GM21737 (cell line): ENCODE measurements at regions not wholly inside any gene's neighbourhood (a gene's known extent, or its start where the extent isn't known, plus 50 kb on each side); places are given as distances from the start of the nearest gene placed in this dataset.

Experiments used
- ATAC-seq: cut with Tn5 transposase; IDR thresholded peaks from one replicate; pipeline ENCODE4 v1.9.1; 2021; ENCODE audit warnings: mild to moderate bottlenecking, moderate library complexity; ENCODE audit not compliant: unreplicated experiment

DNA sequence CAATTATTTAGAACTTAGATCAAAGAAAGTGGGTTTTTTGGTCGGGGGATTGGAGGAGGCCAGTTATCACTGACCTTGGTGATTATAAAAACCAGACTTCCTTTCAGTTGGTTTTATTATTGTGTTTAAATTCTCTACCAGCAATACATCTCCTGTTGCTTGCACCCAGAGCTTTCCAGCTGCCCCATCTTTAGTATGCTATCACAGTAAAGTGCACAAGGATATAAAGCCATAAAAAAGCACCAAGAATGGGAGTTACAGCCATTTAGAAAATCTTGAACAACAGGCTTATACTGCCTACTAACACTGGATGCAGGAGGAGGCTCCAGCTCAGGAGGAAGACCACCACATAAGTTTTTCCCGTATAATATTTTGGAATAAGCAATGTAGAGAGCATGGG is 148.7 kb upstream of the OSR1 start:
- ATAC-seq = no peak

DNA sequence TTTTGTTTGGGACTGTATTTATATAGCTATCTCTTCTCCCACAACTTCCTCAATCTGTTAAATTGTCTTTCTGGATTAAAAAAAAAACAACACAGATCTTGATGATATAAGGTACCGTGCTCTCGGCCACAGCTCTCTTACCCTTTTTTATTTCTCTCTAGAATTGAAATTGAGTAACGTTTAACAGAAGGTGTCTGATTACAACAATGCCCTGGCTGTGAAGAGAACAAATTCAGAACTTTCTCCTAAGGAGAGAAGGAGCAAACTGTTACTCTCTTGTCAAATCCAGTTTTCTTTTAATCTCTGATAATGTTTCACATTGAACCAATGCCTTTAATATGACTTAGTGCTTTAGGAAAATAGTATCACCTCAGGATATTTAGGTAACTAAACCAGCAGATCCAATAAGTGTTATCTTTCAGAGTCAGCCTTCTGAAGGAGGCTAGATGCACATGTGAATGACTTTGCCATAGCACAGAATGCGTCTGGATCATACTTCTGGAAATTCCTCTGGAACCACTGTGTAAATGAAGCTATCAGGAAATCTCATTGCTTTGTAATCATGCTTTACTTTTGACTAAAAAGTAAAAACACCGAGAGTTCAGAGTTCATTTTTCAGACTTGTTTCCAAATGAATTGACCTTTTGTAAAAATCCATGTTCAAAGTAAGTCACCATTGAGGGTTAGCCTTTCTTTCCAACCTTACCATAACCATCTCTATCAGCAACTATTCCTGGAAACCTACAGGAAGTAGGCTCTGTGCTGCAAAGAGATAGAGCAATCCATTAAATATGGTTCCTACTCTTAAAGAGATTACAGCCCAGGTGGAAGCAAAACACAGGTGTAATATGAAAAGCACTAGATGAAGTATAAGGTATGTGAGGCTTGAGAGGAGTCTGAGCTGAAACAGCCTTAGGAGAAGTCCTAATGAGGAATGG is 147.0 kb upstream of the OSR1 start:
- no peak for ATAC-seq

DNA sequence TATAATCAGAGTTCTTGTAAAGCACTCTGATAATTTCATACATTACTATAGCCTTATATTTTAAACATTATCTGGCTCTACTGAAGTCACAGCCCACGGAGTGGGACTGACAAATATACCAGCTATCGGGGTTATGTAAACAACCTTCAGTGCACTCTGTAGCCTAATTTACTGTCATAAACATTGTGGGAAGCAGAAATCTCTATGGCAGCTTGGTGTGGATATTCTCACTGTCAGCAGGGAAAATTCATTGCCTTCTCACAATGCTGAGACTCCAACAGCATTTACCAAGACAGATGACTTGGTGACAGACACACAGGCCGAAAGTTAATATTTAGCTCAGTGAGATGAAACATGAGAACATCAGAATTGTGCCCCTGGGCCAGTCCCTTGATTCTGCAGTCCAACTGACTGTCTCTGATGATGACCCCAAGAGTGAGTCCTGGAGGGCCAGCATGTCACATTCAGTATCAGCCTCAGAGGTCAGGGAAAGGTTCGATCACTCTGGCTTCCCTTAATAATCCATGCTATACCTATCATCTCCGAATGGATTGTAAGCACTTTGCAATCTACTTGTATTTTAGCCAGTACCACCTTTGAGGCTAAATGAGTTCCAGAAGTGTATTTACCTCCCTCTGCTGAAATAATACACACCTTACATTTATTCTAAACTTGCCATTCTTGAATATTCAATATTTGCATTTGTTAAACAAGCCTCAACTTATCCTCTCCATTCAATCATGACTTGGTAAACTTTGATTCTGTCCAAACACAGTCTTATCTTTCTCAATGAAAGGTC is 146.2 kb upstream of the OSR1 start:
- ATAC-seq = no peak

DNA sequence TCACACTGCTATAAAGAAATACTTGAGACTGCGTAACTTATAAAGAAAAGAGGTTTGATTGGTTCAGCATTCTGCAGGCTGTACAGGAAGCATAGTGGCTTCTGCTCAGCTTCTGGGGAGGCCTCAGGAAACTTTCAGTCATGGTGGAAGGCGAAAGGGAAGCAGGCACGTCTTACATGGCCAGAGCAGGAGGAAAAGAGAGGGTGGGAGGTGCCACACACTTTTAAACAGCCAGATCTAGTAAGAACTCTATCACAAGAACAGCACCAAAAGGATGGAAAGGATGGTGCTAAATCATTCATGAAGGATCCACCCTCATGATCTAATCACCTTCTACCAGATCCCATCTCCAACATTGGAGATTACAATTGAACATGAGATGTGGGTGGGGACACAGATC is 145.5 kb upstream of the OSR1 start:
- no peak for ATAC-seq

DNA sequence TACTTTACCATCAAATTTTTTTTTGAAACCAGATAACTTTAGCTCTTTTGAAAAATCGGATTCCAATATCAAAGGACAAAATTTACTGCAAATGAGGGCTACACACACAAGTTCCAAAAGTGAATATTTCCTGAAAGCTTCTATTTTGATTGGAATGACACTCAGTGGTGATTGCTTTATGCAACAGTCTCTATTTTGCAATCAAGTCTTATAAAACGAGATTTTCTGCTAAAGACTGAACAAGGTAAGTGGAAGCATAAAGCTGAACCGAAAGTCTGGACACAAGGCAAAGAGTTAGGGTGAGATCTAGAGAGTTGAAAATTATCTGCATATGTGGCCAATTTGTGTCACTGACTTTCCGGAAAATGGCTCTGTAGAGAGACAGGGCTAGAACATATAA is 145.0 kb upstream of the OSR1 start:
- no peak for ATAC-seq

DNA sequence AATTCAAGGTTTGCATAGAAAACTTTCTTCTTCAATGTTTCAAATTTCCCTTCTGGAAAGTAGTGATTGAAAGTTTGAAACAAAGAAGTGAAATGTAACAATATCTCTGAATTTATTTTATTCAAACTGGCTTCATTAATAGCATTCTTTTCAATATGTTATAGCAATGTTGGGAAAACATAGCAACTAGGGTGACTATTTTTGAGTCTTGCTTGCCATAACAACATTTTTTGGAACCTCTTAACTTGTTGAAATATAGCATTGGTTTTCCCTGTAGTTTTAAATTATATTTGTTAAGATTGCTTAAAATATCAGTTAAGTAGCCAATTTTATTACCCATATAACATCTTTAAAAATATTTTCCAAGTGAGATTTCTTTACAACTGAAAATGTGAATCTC is 141.7 kb upstream of the OSR1 start:
- no peak for ATAC-seq

DNA sequence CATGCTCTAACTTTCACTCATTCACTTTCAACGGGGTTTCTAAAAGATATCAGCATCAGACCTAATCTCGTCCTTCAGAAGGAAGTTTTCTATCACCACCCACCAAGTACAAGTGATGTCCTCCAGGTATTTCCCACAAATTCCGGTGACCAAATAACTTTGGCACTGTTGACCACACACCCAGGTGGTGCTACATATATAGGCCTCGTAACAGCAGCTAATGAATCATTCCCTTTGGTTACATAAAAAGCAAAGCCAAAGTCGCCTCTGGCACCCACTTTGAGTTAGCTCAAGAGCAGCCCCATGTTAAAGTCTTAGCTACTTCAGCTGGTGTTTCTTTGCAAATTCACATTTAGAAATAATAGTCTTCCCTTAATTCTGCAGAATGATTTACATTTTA is 138.2 kb upstream of the OSR1 start:
- ATAC-seq = no peak

DNA sequence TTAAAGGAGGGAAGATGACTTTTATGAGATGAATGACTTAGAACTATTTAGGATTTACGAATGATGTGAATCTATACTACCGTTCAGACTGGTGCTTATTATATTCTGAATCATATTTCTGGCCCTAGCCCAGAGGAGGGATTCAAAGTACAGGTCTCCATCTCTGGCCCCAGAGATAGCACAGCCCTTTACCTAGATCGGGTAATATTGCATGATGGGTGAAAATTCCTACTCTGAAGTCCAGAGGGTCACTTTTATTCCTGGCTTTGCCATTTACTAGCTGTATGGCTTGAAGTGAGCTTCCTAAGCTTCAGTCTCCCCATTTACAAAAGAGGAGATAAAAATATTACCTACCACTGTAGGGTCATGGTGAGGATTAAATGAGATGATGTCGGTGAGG is 135.8 kb upstream of the OSR1 start:
- ATAC-seq = no peak

DNA sequence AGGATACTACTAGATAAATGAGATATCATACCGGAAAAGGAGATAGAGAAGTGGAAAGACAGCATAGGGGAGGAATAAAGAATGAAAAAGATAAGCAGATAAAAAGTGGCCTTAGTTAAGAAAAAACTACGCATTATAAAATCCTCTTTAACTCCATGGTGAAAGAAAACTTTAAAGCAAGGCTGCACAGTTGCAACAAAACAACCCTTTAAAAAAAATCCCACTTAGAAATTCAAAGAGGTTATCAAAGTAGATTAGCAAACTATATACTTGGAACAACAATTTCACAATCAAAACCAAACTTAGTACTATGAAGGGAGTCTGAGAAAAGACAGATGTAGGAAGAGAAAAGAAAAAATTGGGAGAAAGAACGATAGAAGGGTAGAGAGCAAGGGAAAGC is 133.4 kb upstream of the OSR1 start:
- ATAC-seq = no peak

DNA sequence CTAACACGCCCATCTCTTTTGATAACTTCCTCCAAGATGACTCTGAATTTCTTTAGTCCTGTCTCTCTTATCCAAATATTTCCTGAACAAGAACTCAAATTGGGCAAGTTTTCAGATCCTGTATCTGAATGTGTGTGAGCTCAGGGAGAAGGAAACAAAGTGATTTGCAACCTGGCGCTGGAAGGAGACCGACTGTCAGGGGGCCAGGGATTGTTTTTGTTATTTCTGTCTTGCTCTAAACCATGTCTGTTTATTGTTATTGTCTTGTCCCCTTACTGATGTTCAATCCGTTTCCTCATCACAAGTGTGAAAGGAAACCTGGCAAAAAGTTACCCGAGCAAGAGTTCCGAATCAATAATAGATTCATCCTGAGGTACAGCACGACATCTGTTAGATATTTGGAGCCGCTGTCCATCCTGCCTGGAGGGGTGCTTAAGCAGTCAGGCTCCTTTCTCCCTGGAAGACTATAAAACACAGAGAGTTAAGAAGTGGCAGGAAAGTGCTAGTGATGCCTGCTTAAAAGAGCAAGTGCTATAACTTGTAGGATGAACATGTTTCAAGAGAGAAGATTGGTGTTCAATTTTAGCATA is 132.5 kb upstream of the OSR1 start:
- ATAC-seq = no peak

DNA sequence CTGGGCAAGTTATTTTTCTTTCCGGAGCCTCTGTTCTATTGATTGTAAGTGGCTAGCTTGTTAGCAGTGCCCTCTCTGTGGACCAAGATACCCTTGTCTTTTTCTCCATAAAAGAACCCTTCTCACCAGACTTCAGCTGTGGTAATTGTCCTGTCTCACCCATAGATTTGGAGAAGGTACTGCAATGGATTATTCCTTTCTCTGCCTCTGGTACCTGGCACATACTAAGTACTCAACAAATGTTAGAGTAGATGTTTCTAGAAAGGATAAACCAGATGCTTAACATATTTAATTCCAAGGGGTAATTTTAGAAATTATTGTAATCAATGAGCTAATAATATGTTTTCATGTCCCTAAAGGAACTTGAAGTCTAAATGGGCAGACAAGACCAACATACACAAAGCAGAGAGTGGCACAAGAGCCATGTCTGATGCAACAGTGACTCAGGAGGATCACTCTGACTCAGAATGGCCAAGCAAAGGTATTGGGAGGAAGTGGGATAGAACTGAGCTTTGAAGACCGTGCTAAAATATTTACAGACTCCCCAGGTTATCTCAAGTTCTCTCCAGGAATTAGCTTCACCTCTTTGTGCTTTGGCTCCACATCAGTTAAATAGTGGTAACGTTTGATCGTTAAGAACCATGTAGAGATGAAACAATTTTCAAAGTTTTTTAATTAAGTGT is 129.7 kb upstream of the OSR1 start:
- peak; percentile 80 for ATAC-seq

DNA sequence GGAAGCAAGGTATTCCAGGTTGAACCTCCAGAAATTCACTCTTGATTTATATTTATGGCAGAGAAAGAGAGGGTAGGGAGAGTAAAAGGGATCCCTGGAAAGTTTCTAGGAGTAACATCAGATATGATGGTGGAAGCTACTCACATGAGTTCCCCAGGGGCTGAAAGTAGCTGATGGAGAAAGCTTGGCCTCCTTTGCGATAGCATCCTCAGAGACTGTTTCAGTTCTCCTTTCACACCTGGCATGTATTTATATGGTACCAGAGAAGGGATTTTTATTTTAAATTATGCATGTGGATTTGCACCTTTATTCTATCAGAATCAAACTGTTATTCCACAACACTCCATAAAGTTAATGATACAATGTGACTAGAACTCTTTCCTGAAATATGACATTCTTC is 126.3 kb upstream of the OSR1 start:
- peak; percentile 68 for ATAC-seq

DNA sequence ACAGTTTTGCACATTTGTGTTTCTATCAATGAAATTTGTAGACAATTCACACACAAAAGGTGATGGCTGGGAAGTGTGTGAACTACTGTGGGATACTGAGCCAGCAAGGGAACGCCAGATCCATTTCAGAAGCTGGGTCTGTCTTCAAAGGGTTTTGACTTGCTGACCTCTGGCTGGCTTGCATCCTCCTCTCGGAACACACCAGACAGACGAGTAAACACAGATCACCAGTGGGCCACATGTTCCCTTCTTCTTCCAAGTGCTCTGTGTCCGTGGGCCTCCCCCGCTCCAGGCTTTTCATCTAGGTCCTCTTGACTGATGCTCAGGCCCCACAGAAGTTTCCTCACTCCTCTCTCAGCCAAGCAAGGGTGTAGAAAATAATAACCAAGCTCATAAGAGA is 122.2 kb upstream of the OSR1 start:
- no peak for ATAC-seq

DNA sequence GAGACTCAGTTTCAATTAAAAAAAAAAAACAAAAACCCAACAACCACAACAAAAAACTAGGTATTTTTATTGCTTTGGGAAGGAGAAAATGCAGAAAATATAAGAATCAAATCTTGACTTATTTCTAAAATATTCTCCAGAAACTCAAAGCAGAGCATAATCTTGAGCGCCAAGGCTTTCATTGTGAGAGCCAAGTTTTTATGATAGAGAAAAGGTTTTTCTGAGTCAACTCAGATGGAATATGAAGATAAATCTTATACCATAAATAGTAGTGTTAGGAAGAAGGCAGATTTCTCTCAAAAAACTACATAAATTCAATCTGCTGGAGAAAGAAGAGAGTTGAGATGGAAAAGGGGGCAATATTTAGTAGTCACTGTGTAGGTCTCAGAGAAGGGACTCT is 121.2 kb upstream of the OSR1 start:
- no peak for ATAC-seq

DNA sequence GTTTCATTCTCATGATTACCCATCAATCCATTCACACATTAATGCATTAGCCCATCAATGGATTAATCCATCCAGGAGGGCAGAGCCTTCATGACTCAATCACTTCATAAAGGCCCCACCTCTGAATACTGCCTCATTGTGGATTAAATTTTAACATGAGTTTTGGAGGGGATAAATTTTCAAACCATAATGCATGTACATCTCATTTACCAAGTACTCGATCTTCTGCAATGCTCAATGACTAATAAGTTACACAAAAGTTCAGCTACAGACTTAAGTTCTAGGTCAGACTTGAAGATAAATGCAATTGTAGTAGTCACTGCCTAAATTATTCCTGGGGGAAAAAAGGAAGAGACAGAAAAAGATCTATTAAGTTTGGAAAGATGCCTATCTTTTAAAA is 120.0 kb upstream of the OSR1 start:
- no peak for ATAC-seq

DNA sequence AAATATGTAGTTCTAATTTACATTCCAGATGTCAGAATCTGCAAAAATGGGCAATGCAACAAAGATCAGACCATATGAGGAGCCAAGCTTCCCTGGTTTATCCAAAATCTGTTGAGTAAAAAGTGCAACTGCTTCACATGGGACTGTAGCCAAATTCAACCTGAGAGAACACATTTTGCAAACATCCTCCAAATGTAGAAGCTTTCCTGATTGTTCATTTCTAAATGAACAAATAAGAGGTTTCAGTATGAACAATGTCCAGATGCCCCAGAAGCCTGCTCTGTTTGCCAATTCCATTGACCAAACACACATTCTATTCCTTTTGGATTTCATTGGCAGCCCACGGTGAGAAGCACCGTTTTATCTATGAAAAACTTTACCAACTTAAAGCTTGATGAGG is 117.9 kb upstream of the OSR1 start:
- no peak for ATAC-seq

DNA sequence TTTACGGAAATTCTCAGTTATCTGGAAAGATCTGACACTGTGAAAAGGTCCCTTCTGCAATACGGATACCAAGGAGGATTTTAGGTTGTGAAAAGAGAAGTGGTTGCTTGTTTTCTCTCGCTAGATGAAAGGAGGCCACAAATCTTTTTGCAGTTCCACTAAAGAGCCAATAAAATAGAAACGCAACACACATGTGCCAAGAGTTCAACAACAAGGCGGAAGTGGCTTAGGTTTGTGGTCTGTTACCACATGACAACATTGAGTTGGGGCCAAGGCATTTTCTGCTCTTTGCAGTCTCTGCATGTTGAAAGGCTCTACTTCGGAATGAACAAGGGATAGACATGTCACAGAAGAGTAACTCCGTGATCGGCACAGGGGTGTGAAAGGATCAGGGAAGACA is 115.7 kb upstream of the OSR1 start:
- peak; percentile 98 for ATAC-seq

DNA sequence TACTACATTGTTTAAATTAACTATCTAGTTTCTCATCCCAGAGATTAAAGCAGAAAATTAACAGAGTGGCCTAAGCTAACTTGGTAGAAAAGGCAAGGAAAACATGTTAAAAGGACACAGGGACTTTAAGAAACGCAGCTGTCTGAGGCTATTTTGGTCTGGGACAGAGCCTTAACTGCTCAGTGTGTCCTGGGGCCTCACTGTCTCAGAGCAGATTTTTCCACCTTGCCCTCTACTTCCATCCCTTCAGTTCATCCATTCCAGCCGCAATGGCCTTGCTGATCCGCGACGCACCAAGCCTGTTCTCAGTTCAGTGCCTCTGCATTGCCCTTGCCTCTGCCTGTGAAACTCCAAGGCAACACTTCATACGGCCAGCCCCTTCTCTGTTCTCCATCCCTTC is 114.9 kb upstream of the OSR1 start:
- ATAC-seq = no peak

DNA sequence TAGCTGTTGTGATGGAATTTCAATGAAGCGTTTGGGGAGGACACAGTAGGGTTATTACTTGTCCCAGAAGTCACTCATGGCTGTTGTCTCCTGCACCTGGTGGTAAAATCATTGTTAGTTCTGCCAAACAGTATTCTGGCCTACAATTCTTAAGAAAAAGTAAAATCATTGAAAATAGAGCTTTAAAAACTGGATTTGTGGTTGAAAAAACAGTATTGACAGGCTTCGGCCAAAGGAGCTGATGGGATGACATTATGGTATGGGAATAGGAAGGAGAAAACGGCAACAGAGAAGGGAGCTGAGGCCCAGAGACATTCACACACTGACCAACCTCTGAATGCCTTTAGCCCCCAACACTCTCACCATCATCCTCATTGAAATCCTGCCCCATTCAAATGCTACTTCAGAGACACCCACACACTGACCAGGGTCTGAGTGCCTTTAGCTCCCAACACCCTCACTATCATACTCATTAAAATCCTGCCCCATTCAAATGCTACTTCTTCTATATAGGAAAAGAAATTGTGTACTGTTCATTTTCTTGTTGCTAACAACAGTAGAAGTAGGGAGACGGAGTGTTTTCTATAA is 114.1 kb upstream of the OSR1 start:
- no peak for ATAC-seq

DNA sequence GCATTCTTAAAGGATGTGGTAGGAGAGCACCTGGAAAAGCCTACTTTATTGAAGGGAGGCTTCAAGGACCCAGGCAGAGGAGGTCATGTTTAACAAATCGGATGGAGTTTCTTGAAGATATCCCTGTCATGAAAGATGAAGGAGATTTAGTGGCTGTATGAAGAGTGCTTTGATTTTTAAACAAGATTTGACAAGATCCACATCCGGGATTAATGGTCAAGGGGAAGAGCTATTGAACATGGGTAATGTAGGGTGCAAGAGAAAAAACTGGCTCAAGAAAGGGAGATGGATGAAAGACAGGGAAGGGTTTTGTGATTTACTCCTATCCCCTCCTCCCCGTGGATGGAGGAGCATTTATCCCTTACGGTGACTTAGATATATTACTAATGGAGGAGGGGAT is 113.1 kb upstream of the OSR1 start:
- ATAC-seq = no peak

DNA sequence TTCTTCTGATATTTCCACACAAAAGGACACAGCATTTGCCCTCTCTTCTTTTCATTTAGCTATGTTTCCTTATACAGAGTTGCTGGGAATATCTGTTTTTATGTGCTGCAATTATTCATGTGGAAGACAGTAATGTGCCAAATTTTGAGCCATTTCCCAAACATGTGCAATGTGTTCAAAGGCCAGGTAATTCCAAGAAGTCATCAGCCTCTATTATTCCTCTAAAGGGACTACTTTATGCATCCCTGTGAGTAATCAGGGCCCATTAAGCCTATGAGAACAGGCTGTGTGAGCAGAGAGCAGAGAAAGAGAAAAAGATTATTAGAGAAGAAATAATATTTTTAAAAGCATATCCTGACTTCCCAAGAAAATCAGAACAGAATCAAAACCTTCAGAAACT is 107.6 kb upstream of the OSR1 start:
- ATAC-seq = no peak
